ENCODE measurements at regions not wholly inside any gene's neighbourhood (a gene's known extent, or its start where the extent isn't known, plus 50 kb on each side); places are given as distances from the start of the nearest gene placed in this dataset.

- TF ChIP-seq CTCF (IDR thresholded peaks at IDR 0.05 in 8 of 11, conservative IDR thresholded peaks at IDR 0.05 in 3 of 11) (no peak), POLR2A (IDR thresholded peaks at IDR 0.05) (no peak), POLR2AphosphoS5 (IDR thresholded peaks at IDR 0.05) (no peak)
Observed at GRCh38 chrX:113802837-113803236, 781.0 kb upstream of the HTR2C start.
